ENCODE measurements at regions not wholly inside any gene's neighbourhood (a gene's known extent, or its start where the extent isn't known, plus 50 kb on each side); places are given as distances from the start of the nearest gene placed in this dataset.

GRCh38 chr2:192574552-192574951 is 379.8 kb upstream of the TMEFF2 start:
- no peak for TF ChIP-seq CTCF (conservative IDR thresholded peaks at IDR 0.05; ENCODE audit: low read length)
- no peak for DNase-seq (ENCODE audit: low read depth)
- H3K4me3 ChIP-seq (ENCODE audit: low read length) = no peak overlapping the region

- no peak for TF ChIP-seq CTCF (conservative IDR thresholded peaks at IDR 0.05; ENCODE audit: low read length)
- no peak for DNase-seq (ENCODE audit: low read depth)
- H3K4me3 ChIP-seq (ENCODE audit: low read length) = no peak overlapping the region
Measured at GRCh38 chr2:192571636-192572035, 376.9 kb upstream of the TMEFF2 start.

GRCh38 chr2:192570788-192571187 is 376.1 kb upstream of the TMEFF2 start:
- no peak for DNase-seq (ENCODE audit: low read depth)
- TF ChIP-seq CTCF (conservative IDR thresholded peaks at IDR 0.05; ENCODE audit: low read length) = no peak
- no peak overlapping the region for H3K4me3 ChIP-seq (ENCODE audit: low read length)

GRCh38 chr2:192566863-192567262 is 372.1 kb upstream of the TMEFF2 start:
- no peak for TF ChIP-seq CTCF (conservative IDR thresholded peaks at IDR 0.05; ENCODE audit: low read length)
- H3K4me3 ChIP-seq (ENCODE audit: low read length) = no peak overlapping the region
- DNase-seq (ENCODE audit: low read depth) = no peak

GRCh38 chr2:192560326-192560725 is 365.6 kb upstream of the TMEFF2 start:
- TF ChIP-seq CTCF (conservative IDR thresholded peaks at IDR 0.05; ENCODE audit: low read length) = no peak
- no peak for DNase-seq (ENCODE audit: low read depth)
- H3K4me3 ChIP-seq (ENCODE audit: low read length) = no peak overlapping the region

GRCh38 chr2:192559587-192559986 is 364.9 kb upstream of the TMEFF2 start:
- TF ChIP-seq CTCF (conservative IDR thresholded peaks at IDR 0.05; ENCODE audit: low read length) = no peak
- no peak for DNase-seq (ENCODE audit: low read depth)
- no peak overlapping the region for H3K4me3 ChIP-seq (ENCODE audit: low read length)

- H3K4me3 ChIP-seq (ENCODE audit: low read length) = no peak overlapping the region
- no peak for TF ChIP-seq CTCF (conservative IDR thresholded peaks at IDR 0.05; ENCODE audit: low read length)
- DNase-seq (ENCODE audit: low read depth) = no peak
Measured at GRCh38 chr2:192558637-192559036, 363.9 kb upstream of the TMEFF2 start.
